SHP77 (cell line): ENCODE measurements at regions not wholly inside any gene's neighbourhood (a gene's known extent, or its start where the extent isn't known, plus 50 kb on each side); places are given as distances from the start of the nearest gene placed in this dataset.
"Not testable (repeated sequence)": the region's sequence is repeated elsewhere in the genome, so short reads cannot be mapped to it uniquely, and the experiment has no call there.

Experiments used
- DNase-seq, 2 experiments: peaks; one replicate each; lab custom pipeline; 2025; lab: John Stamatoyannopoulos, UW

- DNase-seq = no peak
Observed at GRCh38 chr11:29483831-29484230, 533.0 kb downstream of the KCNA4 start.

- DNase-seq = no peak
Observed at GRCh38 chr11:29482510-29482909, 534.3 kb downstream of the KCNA4 start.

GRCh38 chr11:29481738-29482137 lies 535.1 kb downstream of the KCNA4 start:
- no peak for DNase-seq

GRCh38 chr11:29480981-29481380 lies 535.8 kb downstream of the KCNA4 start:
- no peak for DNase-seq

GRCh38 chr11:29458252-29458651 lies 558.6 kb downstream of the KCNA4 start:
- DNase-seq = no peak

- DNase-seq = no peak
Observed at GRCh38 chr11:29452146-29452545, 564.7 kb downstream of the KCNA4 start.

- no peak for DNase-seq
Observed at GRCh38 chr11:29449281-29450074, 567.4 kb downstream of the KCNA4 start.

GRCh38 chr11:29448246-29448877 lies 568.5 kb downstream of the KCNA4 start:
- peak in 1 of 2 experiments; percentile 0 for DNase-seq

- DNase-seq = no peak
Observed at GRCh38 chr11:29447821-29448220, 569.0 kb downstream of the KCNA4 start.

GRCh38 chr11:29446132-29446531 lies 570.7 kb downstream of the KCNA4 start:
- no peak for DNase-seq

- DNase-seq = not testable (repeated sequence)
Observed at GRCh38 chr11:29445191-29445590, 571.6 kb downstream of the KCNA4 start.

GRCh38 chr11:29438815-29439214 lies 578.0 kb downstream of the KCNA4 start:
- DNase-seq = no peak

- no peak for DNase-seq
Observed at GRCh38 chr11:29435421-29435820, 581.4 kb downstream of the KCNA4 start.

- DNase-seq = no peak
Observed at GRCh38 chr11:29432719-29433325, 584.0 kb downstream of the KCNA4 start.

GRCh38 chr11:29405305-29405704 lies 611.5 kb downstream of the KCNA4 start:
- DNase-seq = no peak

- DNase-seq = no peak
Observed at GRCh38 chr11:29395555-29396072, 621.2 kb downstream of the KCNA4 start.

- DNase-seq = no peak
Observed at GRCh38 chr11:29389793-29390192, 627.0 kb downstream of the KCNA4 start.

GRCh38 chr11:29373725-29374124 lies 643.1 kb downstream of the KCNA4 start:
- DNase-seq = no peak

GRCh38 chr11:29368126-29368525 lies 648.7 kb downstream of the KCNA4 start:
- DNase-seq = no peak

GRCh38 chr11:29364006-29364405 lies 652.8 kb downstream of the KCNA4 start:
- DNase-seq = no peak

- DNase-seq = no peak
Observed at GRCh38 chr11:29361369-29361768, 655.5 kb downstream of the KCNA4 start.

GRCh38 chr11:29353833-29354232 lies 663.0 kb downstream of the KCNA4 start:
- DNase-seq = no peak

GRCh38 chr11:29352273-29352795 lies 664.5 kb downstream of the KCNA4 start:
- DNase-seq = no peak
